VCaP (cell line): ENCODE measurements at regions not wholly inside any gene's neighbourhood (a gene's known extent, or its start where the extent isn't known, plus 50 kb on each side); places are given as distances from the start of the nearest gene placed in this dataset.
A peak's percentile ranks its signal among the peaks of the same experiment; 100 is the strongest.

Source experiments
- H3K27ac ChIP-seq: fragments of 450-650 bp; 2 replicates; pipeline ENCODE4 v1.5.1; 2017
- TF ChIP-seq, protein P1 (sequence below): fragments of 450-650 bp; conservative IDR thresholded peaks from 2 replicates; pipeline ENCODE4 v1.5.1; 2017; ENCODE audit warnings: mild to moderate bottlenecking, moderate library complexity

DNA sequence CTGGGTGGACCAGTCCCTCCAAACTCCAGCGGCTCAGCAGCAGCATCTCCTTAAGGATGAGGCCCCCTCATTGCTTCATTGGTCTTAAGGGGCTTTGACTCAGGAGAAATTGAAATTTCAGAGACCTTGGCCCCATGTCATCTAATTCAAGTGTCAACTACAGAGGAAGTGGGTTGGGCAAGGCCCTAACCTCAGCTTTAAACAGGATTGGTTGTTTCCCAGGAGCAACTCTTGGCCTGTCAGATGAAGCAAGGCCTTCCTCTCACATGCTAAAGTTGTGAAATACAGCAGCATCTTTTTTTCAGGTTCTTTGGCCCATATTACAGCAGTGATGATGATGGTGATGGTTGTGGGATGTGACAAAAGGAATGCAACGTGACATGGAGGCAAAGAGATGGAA, 348.3 kb downstream of the ICE1 start:
- TF ChIP-seq, protein P1, sequence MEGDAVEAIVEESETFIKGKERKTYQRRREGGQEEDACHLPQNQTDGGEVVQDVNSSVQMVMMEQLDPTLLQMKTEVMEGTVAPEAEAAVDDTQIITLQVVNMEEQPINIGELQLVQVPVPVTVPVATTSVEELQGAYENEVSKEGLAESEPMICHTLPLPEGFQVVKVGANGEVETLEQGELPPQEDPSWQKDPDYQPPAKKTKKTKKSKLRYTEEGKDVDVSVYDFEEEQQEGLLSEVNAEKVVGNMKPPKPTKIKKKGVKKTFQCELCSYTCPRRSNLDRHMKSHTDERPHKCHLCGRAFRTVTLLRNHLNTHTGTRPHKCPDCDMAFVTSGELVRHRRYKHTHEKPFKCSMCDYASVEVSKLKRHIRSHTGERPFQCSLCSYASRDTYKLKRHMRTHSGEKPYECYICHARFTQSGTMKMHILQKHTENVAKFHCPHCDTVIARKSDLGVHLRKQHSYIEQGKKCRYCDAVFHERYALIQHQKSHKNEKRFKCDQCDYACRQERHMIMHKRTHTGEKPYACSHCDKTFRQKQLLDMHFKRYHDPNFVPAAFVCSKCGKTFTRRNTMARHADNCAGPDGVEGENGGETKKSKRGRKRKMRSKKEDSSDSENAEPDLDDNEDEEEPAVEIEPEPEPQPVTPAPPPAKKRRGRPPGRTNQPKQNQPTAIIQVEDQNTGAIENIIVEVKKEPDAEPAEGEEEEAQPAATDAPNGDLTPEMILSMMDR, result no peak
- no peak overlapping the region for H3K27ac ChIP-seq

DNA sequence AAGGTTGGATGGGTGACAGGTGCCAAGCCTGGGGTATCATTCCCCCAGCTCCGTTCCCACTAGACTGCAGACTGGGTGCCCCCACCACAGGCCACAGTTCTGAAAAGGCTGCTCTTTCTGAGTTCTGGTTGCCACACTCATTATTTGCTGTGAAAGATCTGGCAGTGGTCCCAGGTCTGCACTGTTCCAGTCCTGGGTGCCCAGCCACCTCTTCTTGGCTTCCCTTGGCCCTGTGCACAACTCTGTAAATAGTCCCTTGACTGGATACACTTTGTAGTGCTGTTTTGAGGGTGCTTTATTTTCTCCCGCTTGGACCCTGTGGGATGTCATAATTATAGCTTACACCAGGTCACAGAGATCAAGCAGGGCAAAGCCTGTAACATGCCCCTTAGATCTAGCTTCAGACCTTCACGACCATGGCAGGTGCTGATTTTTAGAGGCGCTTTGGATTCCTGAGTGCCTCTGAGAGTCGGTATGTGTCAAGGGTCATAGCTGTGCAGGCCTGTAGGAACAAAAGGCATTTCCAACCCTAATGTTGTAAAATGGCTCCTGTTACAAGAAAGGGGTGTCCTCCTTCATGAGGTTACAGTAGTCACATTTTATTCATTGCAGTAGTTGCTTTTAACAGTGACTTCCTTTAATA, 344.9 kb downstream of the ICE1 start:
- TF ChIP-seq, protein P1, result no peak
- peak overlapping the region; percentile 56 for H3K27ac ChIP-seq

DNA sequence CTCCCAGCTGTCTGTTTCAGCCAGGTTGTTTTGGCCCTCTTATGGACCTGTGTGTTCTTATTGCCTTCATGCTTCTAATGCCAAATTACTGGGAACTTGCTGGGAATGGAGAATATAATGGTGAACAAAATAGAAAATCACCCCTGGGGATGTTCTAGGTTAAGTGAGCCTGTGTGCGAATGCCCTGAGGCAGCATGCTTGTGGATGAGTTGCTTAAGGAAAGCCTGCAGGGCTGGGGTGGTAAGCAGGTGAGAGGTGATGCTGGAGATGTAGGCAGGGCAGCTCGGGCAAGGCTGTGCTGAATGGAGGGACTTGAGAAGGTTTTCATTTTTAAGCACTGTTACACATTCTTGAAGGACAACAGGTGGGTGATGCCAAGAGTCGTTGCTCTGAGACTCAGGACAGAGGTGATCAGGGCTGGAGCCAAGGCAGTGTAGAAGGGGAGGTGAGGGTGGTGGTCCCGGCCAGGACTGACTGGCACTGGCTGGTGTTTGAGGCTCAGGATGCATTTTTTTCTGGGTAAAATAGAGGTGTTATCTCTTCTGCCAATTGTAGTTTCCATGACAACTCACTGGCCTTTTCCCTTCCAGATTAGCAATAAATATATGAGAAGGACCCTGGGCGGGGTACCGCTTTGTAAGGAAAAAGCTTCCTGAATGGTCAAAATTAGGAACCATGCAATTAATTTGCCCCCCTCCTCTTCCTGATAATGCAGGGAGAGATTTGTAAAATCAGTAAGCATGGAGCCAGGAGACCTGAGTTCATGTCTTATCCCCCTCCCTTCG, 342.8 kb downstream of the ICE1 start:
- TF ChIP-seq, protein P1, result no peak
- no peak overlapping the region for H3K27ac ChIP-seq

DNA sequence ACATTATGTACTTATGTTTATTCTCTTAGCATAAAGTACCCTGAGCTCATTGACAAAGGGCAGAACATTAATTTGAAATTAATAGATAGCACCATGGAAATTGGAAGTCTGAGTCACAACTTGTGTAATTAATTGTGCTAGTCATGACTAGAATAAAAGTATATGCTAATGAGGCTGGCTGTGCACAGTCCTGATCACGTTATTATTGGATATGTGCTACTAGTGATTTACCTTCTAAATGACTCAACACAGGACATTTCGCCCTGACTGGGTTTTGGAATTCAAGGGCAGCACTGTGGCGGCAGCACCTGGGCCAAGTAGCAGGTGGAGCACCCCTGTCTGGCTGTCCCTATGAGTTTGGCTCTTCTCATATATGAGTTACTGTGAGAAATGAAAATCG, 341.8 kb downstream of the ICE1 start:
- H3K27ac ChIP-seq, result no peak overlapping the region
- TF ChIP-seq, protein P1, result no peak

DNA sequence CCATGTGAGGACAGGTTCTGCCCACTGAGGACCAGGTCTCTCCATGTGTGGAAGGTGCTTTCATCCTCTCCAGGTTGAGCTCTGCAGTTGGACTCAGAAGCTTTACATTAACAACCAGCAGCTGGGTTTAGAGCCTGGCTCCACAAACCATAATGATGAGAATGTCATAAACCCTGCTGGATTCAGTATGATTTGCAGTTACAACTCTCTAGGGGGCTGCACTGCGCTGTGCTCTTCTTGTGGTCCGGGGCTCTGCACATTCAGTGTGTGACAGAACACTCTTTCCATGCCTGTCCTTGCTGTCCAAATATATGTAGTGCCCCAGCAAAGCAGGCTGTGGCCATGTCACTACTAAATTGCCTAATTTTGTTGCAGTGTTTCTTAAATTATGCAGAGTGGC, 334.3 kb downstream of the ICE1 start:
- no peak overlapping the region for H3K27ac ChIP-seq
- TF ChIP-seq, protein P1, result no peak

DNA sequence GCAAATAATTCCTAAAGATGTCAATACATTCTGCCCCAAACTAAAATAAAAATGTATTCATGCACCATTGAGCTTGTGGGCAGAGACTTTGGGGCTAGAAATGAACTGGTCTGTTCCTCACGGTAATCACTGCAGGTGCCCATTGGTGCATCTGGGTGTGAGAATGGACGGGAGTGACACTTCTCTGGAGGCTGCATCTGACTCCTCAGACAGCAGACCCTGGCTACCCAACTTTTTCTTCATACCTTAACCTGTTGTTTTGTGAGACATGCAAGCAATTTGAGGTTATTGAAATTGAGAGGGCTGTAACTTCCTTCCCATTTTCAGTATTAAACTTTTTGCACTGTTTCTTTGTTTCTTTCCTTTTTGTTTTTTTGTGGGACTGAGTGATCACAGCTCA, 333.4 kb downstream of the ICE1 start:
- no peak overlapping the region for H3K27ac ChIP-seq
- TF ChIP-seq, protein P1, result no peak

DNA sequence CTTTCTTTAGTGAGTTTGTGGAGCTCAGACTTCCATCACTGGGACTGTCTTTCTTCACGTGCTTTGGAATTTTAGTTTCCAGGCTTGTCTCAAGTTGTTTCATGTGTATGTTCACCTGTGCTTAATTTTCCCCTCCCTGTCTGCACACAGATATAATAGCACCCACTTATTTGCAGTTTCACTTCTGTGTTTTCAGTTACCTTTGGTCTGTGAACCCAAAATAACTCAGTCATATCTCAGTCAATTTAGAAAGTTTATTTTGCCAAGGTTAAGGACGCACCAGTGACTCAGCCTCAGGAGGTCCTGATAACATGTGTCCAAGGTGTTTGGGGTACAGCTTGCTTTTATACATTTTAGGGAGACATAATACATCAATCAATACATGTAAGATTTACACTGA, 330.4 kb downstream of the ICE1 start:
- no peak overlapping the region for H3K27ac ChIP-seq
- TF ChIP-seq, protein P1, result no peak
